ENCODE measurements at regions not wholly inside any gene's neighbourhood (a gene's known extent, or its start where the extent isn't known, plus 50 kb on each side); places are given as distances from the start of the nearest gene placed in this dataset.

GRCh38 chr9:17929506-17929905, 350.6 kb downstream of the SH3GL2 start:
- no peaks in the 10 kb centered on the region for H3K36me3 ChIP-seq (ENCODE audit: control insufficient read depth, insufficient read depth, low read length)

GRCh38 chr9:17930071-17930470, 351.2 kb downstream of the SH3GL2 start:
- Histone ChIP-seq H3K27me3 (replicated peaks; ENCODE audit: control insufficient read depth, insufficient read depth, low read length) (no peaks in the 10 kb centered on the region; the same call in 1 of the 2 replicates), H3K36me3 (ENCODE audit: control insufficient read depth, insufficient read depth, low read length) (no peaks in the 10 kb centered on the region), H3K4me3 (replicated peaks; ENCODE audit: low read depth, low read length) (no peak overlapping the region)
- TF ChIP-seq CTCF (IDR thresholded peaks at IDR 0.05; ENCODE audit: insufficient read depth, low read length, poor library complexity, severe bottlenecking), result no peak
- DNase-seq (ENCODE audit: extremely low read depth, insufficient read length), result no peak

More at GRCh38 chr9:17929506-17929905, 350.6 kb downstream of the SH3GL2 start:
- H3K27me3 ChIP-seq (replicated peaks; ENCODE audit: control insufficient read depth, insufficient read depth, low read length), result no peaks in the 10 kb centered on the region; the same call in 1 of the 2 replicates
- no peak for TF ChIP-seq CTCF (IDR thresholded peaks at IDR 0.05; ENCODE audit: insufficient read depth, low read length, poor library complexity, severe bottlenecking)
- no peak for DNase-seq (ENCODE audit: extremely low read depth, insufficient read length)
- H3K4me3 ChIP-seq (replicated peaks; ENCODE audit: low read depth, low read length), result no peak overlapping the region

- H3K27me3 ChIP-seq (replicated peaks; ENCODE audit: control insufficient read depth, insufficient read depth, low read length), result no peaks in the 10 kb centered on the region; the same call in 1 of the 2 replicates
- no peak for DNase-seq (ENCODE audit: extremely low read depth, insufficient read length)
- TF ChIP-seq CTCF (IDR thresholded peaks at IDR 0.05; ENCODE audit: insufficient read depth, low read length, poor library complexity, severe bottlenecking), result no peak
- no peak overlapping the region for H3K4me3 ChIP-seq (replicated peaks; ENCODE audit: low read depth, low read length)
- H3K36me3 ChIP-seq (ENCODE audit: control insufficient read depth, insufficient read depth, low read length), result no peaks in the 10 kb centered on the region
Measured at GRCh38 chr9:17936365-17936764, 357.5 kb downstream of the SH3GL2 start.

- Histone ChIP-seq H3K36me3 (ENCODE audit: control insufficient read depth, insufficient read depth, low read length) (no peaks in the 10 kb centered on the region), H3K27me3 (replicated peaks; ENCODE audit: control insufficient read depth, insufficient read depth, low read length) (no peaks in the 10 kb centered on the region), H3K4me3 (replicated peaks; ENCODE audit: low read depth, low read length) (no peak overlapping the region)
- no peak for DNase-seq (ENCODE audit: extremely low read depth, insufficient read length)
- no peak for TF ChIP-seq CTCF (IDR thresholded peaks at IDR 0.05; ENCODE audit: insufficient read depth, low read length, poor library complexity, severe bottlenecking)
Measured at GRCh38 chr9:17938035-17938655, 359.3 kb downstream of the SH3GL2 start.

GRCh38 chr9:17942498-17942897, 363.6 kb downstream of the SH3GL2 start:
- no peak for TF ChIP-seq CTCF (IDR thresholded peaks at IDR 0.05; ENCODE audit: insufficient read depth, low read length, poor library complexity, severe bottlenecking)
- Histone ChIP-seq H3K4me3 (replicated peaks; ENCODE audit: low read depth, low read length) (no peak overlapping the region), H3K36me3 (ENCODE audit: control insufficient read depth, insufficient read depth, low read length) (no peaks in the 10 kb centered on the region), H3K27me3 (replicated peaks; ENCODE audit: control insufficient read depth, insufficient read depth, low read length) (no peaks in the 10 kb centered on the region)
- DNase-seq (ENCODE audit: extremely low read depth, insufficient read length), result no peak

- Histone ChIP-seq H3K4me3 (replicated peaks; ENCODE audit: low read depth, low read length) (no peak overlapping the region), H3K36me3 (ENCODE audit: control insufficient read depth, insufficient read depth, low read length) (no peaks in the 10 kb centered on the region), H3K27me3 (replicated peaks; ENCODE audit: control insufficient read depth, insufficient read depth, low read length) (no peaks in the 10 kb centered on the region)
- no peak for DNase-seq (ENCODE audit: extremely low read depth, insufficient read length)
- TF ChIP-seq CTCF (IDR thresholded peaks at IDR 0.05; ENCODE audit: insufficient read depth, low read length, poor library complexity, severe bottlenecking), result no peak
Measured at GRCh38 chr9:17955409-17955808, 376.5 kb downstream of the SH3GL2 start.

Measured in GM06990 (cell line).